ENCODE measurements at regions not wholly inside any gene's neighbourhood (a gene's known extent, or its start where the extent isn't known, plus 50 kb on each side); places are given as distances from the start of the nearest gene placed in this dataset.

- Histone ChIP-seq H3K4me3 (replicated peaks in 1 of 2; ENCODE audit: low read depth in 1 of 2, low read length in 2 of 2) (no peak overlapping the region), H3K36me3 (ENCODE audit: control insufficient read depth in 1 of 2, insufficient read depth in 2 of 2, low read length in 2 of 2) (no peaks in the 10 kb centered on the region), H3K9me3 (ENCODE audit: control insufficient read depth in 1 of 2, insufficient read depth in 1 of 2, low read depth in 1 of 2, low read length in 2 of 2) (peaks cover 10 to 15% of the 10 kb centered on the region in 2 experiments; a peak in 2 of 4 replicates), H4K20me1 (ENCODE audit: insufficient read depth) (no peaks in the 10 kb centered on the region), H2AFZ (ENCODE audit: low read depth, low read length, poor library complexity, severe bottlenecking) (no peak overlapping the region), H3K27ac (ENCODE audit: low read depth, low read length) (no peak overlapping the region), H3K79me2 (ENCODE audit: insufficient read depth, low read length) (no peaks in the 10 kb centered on the region), H3K9ac (ENCODE audit: low read length) (no peak overlapping the region), H3K4me2 (ENCODE audit: low read length) (no peak overlapping the region), H3K27me3 (ENCODE audit: insufficient read depth, low read length) (no peaks in the 10 kb centered on the region), H3K9me2 (ENCODE audit: insufficient read depth) (no peaks in the 10 kb centered on the region), H3K4me1 (ENCODE audit: control insufficient read depth in 1 of 2, insufficient read depth in 2 of 2, low read length in 2 of 2) (no peaks in the 10 kb centered on the region)
- DNase-seq (ENCODE audit: low read depth, low spot score) (no peak), ATAC-seq (no peak)
- POLR2A ChIA-PET, result no interaction called here
- TF ChIP-seq SP1 (IDR thresholded peaks at IDR 0.05; ENCODE audit: low read depth), result no peak
- no peak for TF ChIP-seq JUND (IDR thresholded peaks at IDR 0.05)
- TF ChIP-seq ELF1 (IDR thresholded peaks at IDR 0.05; ENCODE audit: borderline replicate concordance, low read depth), result no peak
- TF ChIP-seq ZNF274 (IDR thresholded peaks at IDR 0.05; ENCODE audit: low read depth, low read length), result no peak
- no peak for TF ChIP-seq REST (IDR thresholded peaks at IDR 0.05; ENCODE audit: low read depth)
- TF ChIP-seq ATF3 (IDR thresholded peaks at IDR 0.05), result no peak
- no peak for TF ChIP-seq EZH2phosphoT487 (IDR thresholded peaks at IDR 0.05; ENCODE audit: borderline replicate concordance)
- no peak for TF ChIP-seq CEBPB (IDR thresholded peaks at IDR 0.05; ENCODE audit: low read depth)
- no peak for TF ChIP-seq RAD21 (IDR thresholded peaks at IDR 0.05; ENCODE audit: low read depth)
- no peak for TF ChIP-seq POLR2A (IDR thresholded peaks at IDR 0.05; ENCODE audit: borderline replicate concordance, extremely low read depth, insufficient read depth, insufficient read length)
- no peak for TF ChIP-seq EZH2 (IDR thresholded peaks at IDR 0.05)
- TF ChIP-seq CTCF (IDR thresholded peaks at IDR 0.05 in 2 of 3, conservative IDR thresholded peaks at IDR 0.05 in 1 of 3; ENCODE audit: borderline replicate concordance in 1 of 3, insufficient read depth in 1 of 3, low read depth in 2 of 3, low read length in 2 of 3), result no peak
- TF ChIP-seq FOSL1 (IDR thresholded peaks at IDR 0.05; ENCODE audit: low read depth), result no peak
- no peak for TF ChIP-seq POLR2AphosphoS5 (IDR thresholded peaks at IDR 0.05; ENCODE audit: low read depth, low read length)
- no peak for TF ChIP-seq MAX (IDR thresholded peaks at IDR 0.05)
- TF ChIP-seq YY1 (IDR thresholded peaks at IDR 0.05; ENCODE audit: extremely low read depth, insufficient replicate concordance, low read depth, low read length), result no peak
- TF ChIP-seq EGR1 (IDR thresholded peaks at IDR 0.05; ENCODE audit: low read depth), result no peak
- TF ChIP-seq TCF7L2 (IDR thresholded peaks at IDR 0.05; ENCODE audit: borderline replicate concordance, extremely low read depth, insufficient read depth, insufficient read length), result no peak
- no TSS peak for BruUV-seq (replicated peaks)
- intact Hi-C loops (cut with micrococcal nuclease), result no loop called here
- RAD21 ChIA-PET (ENCODE audit: low non-redundant PET in 1 of 2, low total read pairs in 2 of 2, uncharacterized antibody in 2 of 2, unreplicated experiment in 2 of 2), result no interaction called here
- CTCF ChIA-PET, result no interaction called here
These were observed 398.5 kb upstream of the CNTNAP2 start for GRCh38 chr7:145718129-145718528.

Measured in HCT116 (cell line).